ENCODE measurements at regions not wholly inside any gene's neighbourhood (a gene's known extent, or its start where the extent isn't known, plus 50 kb on each side); places are given as distances from the start of the nearest gene placed in this dataset.

GRCh38 chr3:164406281-164406680, 672.0 kb downstream of the SI start:
- no peak overlapping the region for H2BK12ac ChIP-seq (ENCODE audit: insufficient read length, low read depth, low read length)
- no peaks in the 10 kb centered on the region for H3K27me3 Mint-ChIP-seq (ENCODE audit: low read depth)
- no peaks in the 10 kb centered on the region for H3K79me1 ChIP-seq (ENCODE audit: insufficient read depth, low read depth, low read length, poor library complexity, severe bottlenecking)
- no peaks in the 10 kb centered on the region for H3K79me2 ChIP-seq (ENCODE audit: insufficient read depth, low read length)
- no peak for TF ChIP-seq CTCF (conservative IDR thresholded peaks at IDR 0.05)
- H3K27me3 ChIP-seq (ENCODE audit: insufficient read depth, low read length), result no peaks in the 10 kb centered on the region
- no peak overlapping the region for H3K23ac ChIP-seq (ENCODE audit: insufficient read length, low read depth, low read length)
- no peak overlapping the region for H4K5ac ChIP-seq (ENCODE audit: insufficient read length, low read depth, low read length)
- H4K20me1 ChIP-seq (ENCODE audit: control insufficient read depth, insufficient read depth, insufficient read length), result no peaks in the 10 kb centered on the region
- peaks cover 0 to 6% of the 10 kb centered on the region in 2 experiments; a peak in 1 of 4 replicates for H3K4me1 Mint-ChIP-seq
- H2AK5ac ChIP-seq (ENCODE audit: insufficient read length, low read length), result no peak overlapping the region
- H3K27ac Mint-ChIP-seq, result no peak overlapping the region
- no peaks in the 10 kb centered on the region for H3K4me1 ChIP-seq (ENCODE audit: insufficient read depth, low read length)
- H3K36me3 Mint-ChIP-seq (ENCODE audit: insufficient read depth in 1 of 3, low read depth in 3 of 3), result no peaks in the 10 kb centered on the region; a peak in 1 of 7 replicates
- no CpG with 5 or more reads among the region's 3 CpGs for WGBS (ENCODE audit: extremely low coverage, insufficient read length, low lambda C conversion rate)
- no peaks in the 10 kb centered on the region for H3K23me2 ChIP-seq (ENCODE audit: insufficient read length, low read depth, low read length, poor library complexity, severe bottlenecking)
- no peak overlapping the region for H3K4ac ChIP-seq (ENCODE audit: low read depth, low read length)
- H2BK120ac ChIP-seq (ENCODE audit: low read depth, low read length, poor library complexity, severe bottlenecking), result no peak overlapping the region
- H3K56ac ChIP-seq (ENCODE audit: insufficient read length, low read depth, low read length), result no peak overlapping the region
- H3K4me3 Mint-ChIP-seq, result no peak overlapping the region
- no peak for DNase-seq
- no peak overlapping the region for H4K8ac ChIP-seq (replicated peaks; ENCODE audit: insufficient read length, low read depth, low read length)
- peaks cover 2 to 3% of the 10 kb centered on the region in 2 experiments; a peak in 2 of 5 replicates for H3K9me3 Mint-ChIP-seq
- no peak overlapping the region for H3T11ph ChIP-seq (ENCODE audit: low read length)
- no peak overlapping the region for H2BK5ac ChIP-seq (ENCODE audit: insufficient read length, low read length)
- no peak overlapping the region for H3K4me2 ChIP-seq (ENCODE audit: insufficient read depth, insufficient read length, low read length)
- H2BK15ac ChIP-seq (ENCODE audit: low read depth, low read length), result no peak overlapping the region
- H3K14ac ChIP-seq (ENCODE audit: insufficient read depth, low read length), result no peak overlapping the region
- no peak overlapping the region for H4K91ac ChIP-seq (ENCODE audit: insufficient read length, low read depth, low read length)
- no peak overlapping the region for H3K9ac ChIP-seq (ENCODE audit: extremely low read depth, insufficient read length, low read length)
- no peak overlapping the region for H3K18ac ChIP-seq (ENCODE audit: insufficient read length, low read depth, low read length)
- no peak overlapping the region for H2AFZ ChIP-seq (ENCODE audit: low read length)
- H2BK20ac ChIP-seq (ENCODE audit: low read depth, low read length, poor library complexity, severe bottlenecking), result no peak overlapping the region
- no peaks in the 10 kb centered on the region for H3K9me3 ChIP-seq (ENCODE audit: control insufficient read depth, low read depth, low read length)
- no peak overlapping the region for H3K27ac ChIP-seq (ENCODE audit: insufficient read length, low read depth, low read length)
